ENCODE measurements at regions not wholly inside any gene's neighbourhood (a gene's known extent, or its start where the extent isn't known, plus 50 kb on each side); places are given as distances from the start of the nearest gene placed in this dataset.

- Mint-ChIP-seq H3K9me3 (no peaks in the 10 kb centered on the region), H3K36me3 (ENCODE audit: low read depth) (no peaks in the 10 kb centered on the region), H3K4me1 (no peaks in the 10 kb centered on the region), H3K4me3 (no peak overlapping the region), H3K27ac (no peak overlapping the region), H3K27me3 (ENCODE audit: low read depth) (no peaks in the 10 kb centered on the region)
- no peak for TF ChIP-seq CTCF (IDR thresholded peaks at IDR 0.05; ENCODE audit: unreplicated experiment in 3 of 3)
Observed at GRCh38 chr4:18292411-18292810, 270.9 kb upstream of the LCORL start.

- no peak overlapping the region for H3K4me3 Mint-ChIP-seq
- no peak overlapping the region for H3K27ac Mint-ChIP-seq
- TF ChIP-seq CTCF (IDR thresholded peaks at IDR 0.05; ENCODE audit: unreplicated experiment in 3 of 3): no peak
- no peaks in the 10 kb centered on the region for H3K4me1 Mint-ChIP-seq
- no peaks in the 10 kb centered on the region for H3K27me3 Mint-ChIP-seq (ENCODE audit: low read depth)
- H3K9me3 Mint-ChIP-seq: no peaks in the 10 kb centered on the region
- H3K36me3 Mint-ChIP-seq (ENCODE audit: low read depth): no peaks in the 10 kb centered on the region
Observed at GRCh38 chr4:18291981-18292380, 270.4 kb upstream of the LCORL start.

GRCh38 chr4:18291256-18291655, 269.7 kb upstream of the LCORL start:
- Mint-ChIP-seq H3K27ac (no peak overlapping the region), H3K4me3 (no peak overlapping the region), H3K27me3 (ENCODE audit: low read depth) (no peaks in the 10 kb centered on the region), H3K4me1 (no peaks in the 10 kb centered on the region), H3K9me3 (no peaks in the 10 kb centered on the region), H3K36me3 (ENCODE audit: low read depth) (no peaks in the 10 kb centered on the region)
- no peak for TF ChIP-seq CTCF (IDR thresholded peaks at IDR 0.05; ENCODE audit: unreplicated experiment in 3 of 3)

GRCh38 chr4:18285357-18285756, 263.8 kb upstream of the LCORL start:
- no peaks in the 10 kb centered on the region for H3K9me3 Mint-ChIP-seq
- H3K27me3 Mint-ChIP-seq (ENCODE audit: low read depth): no peaks in the 10 kb centered on the region
- H3K36me3 Mint-ChIP-seq (ENCODE audit: low read depth): no peaks in the 10 kb centered on the region
- no peak for TF ChIP-seq CTCF (IDR thresholded peaks at IDR 0.05; ENCODE audit: unreplicated experiment in 3 of 3)
- H3K4me3 Mint-ChIP-seq: no peak overlapping the region
- H3K27ac Mint-ChIP-seq: no peak overlapping the region
- H3K4me1 Mint-ChIP-seq: no peaks in the 10 kb centered on the region

GRCh38 chr4:18278244-18278643, 256.7 kb upstream of the LCORL start:
- Mint-ChIP-seq H3K27me3 (ENCODE audit: low read depth) (no peaks in the 10 kb centered on the region), H3K36me3 (ENCODE audit: low read depth) (no peaks in the 10 kb centered on the region), H3K4me1 (no peaks in the 10 kb centered on the region), H3K9me3 (no peaks in the 10 kb centered on the region), H3K4me3 (no peak overlapping the region), H3K27ac (no peak overlapping the region)
- TF ChIP-seq CTCF (IDR thresholded peaks at IDR 0.05; ENCODE audit: unreplicated experiment in 3 of 3): no peak

- H3K4me3 Mint-ChIP-seq: no peak overlapping the region
- peaks cover 16% of the 10 kb centered on the region for H3K9me3 Mint-ChIP-seq
- H3K27ac Mint-ChIP-seq: no peak overlapping the region
- no peaks in the 10 kb centered on the region for H3K27me3 Mint-ChIP-seq (ENCODE audit: low read depth)
- H3K4me1 Mint-ChIP-seq: no peaks in the 10 kb centered on the region
- H3K36me3 Mint-ChIP-seq (ENCODE audit: low read depth): no peaks in the 10 kb centered on the region
- TF ChIP-seq CTCF (IDR thresholded peaks at IDR 0.05; ENCODE audit: unreplicated experiment in 3 of 3): no peak
Observed at GRCh38 chr4:18262832-18263231, 241.3 kb upstream of the LCORL start.
